Head of caudate nucleus (tissue), 42 donors: ENCODE measurements at regions not wholly inside any gene's neighbourhood (a gene's known extent, or its start where the extent isn't known, plus 50 kb on each side); places are given as distances from the start of the nearest gene placed in this dataset.
"Not testable (repeated sequence)": the region's sequence is repeated elsewhere in the genome, so short reads cannot be mapped to it uniquely, and the experiment has no call there.

Experiments
- DNase-seq, 42 donors: peaks; one replicate each; pipeline versions ENCODE4 v3.0.0 to v3.0.0-alpha.2; 2020 to 2021; ENCODE audit warnings: mixed read lengths in 7 of 42
- intact Hi-C: fragments of 100-400 bp; cut with DNase I; formaldehyde crosslinking; loops from one replicate; pipeline ENCODE4 v1.15.0; 2022

DNA sequence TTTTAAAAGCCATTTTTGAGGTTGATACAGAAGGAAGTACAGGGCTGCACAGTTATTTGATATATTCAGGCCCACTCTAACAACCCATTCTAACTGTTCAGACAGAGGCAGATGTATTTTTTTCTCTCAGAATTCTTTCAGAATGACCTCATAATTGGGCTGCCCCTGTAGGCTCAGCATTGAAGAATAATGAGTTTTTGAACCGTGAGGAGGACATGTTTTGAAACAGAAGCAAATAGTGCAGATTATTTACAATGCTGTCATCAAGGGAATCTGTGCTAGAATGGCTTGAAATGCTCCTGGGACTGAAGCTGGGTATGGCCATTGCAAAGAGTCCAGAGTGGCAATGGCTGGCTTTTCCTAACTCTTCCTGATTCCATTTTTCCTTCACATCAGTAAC is 158.1 kb downstream of the SOX3 start:
- DNase-seq: no peak
- intact Hi-C loops: no loop called here

DNA sequence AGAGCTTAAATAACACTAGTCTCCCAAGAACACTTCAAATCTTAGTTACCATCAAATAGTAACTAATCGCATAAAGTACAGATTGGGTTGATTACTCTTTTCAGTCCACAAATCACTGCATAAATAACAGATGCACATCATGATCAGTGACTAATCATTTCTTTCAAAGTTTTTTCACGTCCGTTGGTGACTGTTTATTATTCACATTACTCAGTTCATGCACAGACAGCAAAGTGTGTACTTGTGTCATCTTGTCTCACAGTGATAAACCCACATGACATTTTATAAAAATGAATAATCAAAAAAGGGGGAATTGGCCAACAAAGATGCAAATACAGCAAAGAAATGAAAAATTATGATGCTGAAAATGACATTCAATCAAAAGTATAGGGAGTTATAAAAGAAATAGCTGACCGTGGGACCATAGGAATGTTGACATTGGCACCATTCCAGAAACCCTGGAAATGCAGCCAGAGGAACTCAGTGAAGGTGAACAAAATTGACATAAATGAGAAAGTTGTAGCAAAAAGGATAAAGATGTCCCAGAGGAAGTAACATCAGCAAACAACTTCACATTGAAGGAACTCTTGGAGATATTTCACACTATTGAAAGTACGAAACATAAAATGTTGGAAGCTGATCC is 161.5 kb downstream of the SOX3 start:
- DNase-seq: no peak
- intact Hi-C loops: no loop called here

GRCh38 chrX:140342410-140342809 is 162.5 kb downstream of the SOX3 start:
- intact Hi-C loops: no loop called here

DNA sequence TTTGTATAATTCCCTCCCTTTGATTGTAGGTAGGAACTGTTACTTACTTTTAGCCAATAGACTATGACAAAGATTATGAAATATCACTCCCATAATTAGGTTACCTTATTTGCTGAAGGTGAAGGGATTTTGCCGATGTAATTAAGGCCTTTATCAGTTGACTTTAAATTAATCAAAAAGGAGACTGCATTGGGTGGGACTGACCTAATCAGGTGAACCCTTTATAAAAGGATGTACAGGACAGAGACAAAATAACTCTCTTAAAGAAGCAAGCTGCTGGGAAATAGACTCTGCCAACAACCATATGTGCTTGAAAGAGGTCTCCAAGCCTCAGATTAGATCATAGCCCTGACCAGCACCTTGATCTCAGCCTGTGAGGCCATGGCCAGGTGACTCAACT is 167.6 kb downstream of the SOX3 start:
- intact Hi-C loops: no loop called here
- DNase-seq: no peak

More at GRCh38 chrX:140342410-140342809, 162.5 kb downstream of the SOX3 start:
- no peak for DNase-seq

DNA sequence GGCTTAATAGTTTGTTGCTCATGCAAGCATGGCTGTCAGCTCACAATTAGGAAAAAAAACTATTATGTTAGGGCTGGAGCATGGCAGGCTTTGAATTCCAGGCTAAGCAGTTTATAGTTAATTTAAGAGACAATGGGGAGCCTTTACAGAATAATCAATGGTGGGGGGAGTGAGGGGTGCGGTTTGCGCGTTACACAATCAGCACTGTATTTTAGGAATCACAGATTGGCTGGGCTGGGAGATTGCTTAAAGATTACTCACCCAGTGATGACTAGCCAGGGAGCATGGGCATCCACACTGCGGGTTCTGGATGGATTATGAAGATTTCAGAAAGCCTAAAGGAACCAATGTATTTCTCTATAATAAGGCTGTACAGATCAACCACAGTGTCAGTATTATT is 186.6 kb downstream of the SOX3 start:
- DNase-seq: peak in 1 of 42 donors; percentile 3
- intact Hi-C loops: no loop called here

- DNase-seq: no peak
- intact Hi-C loops: no loop called here
Measured at GRCh38 chrX:140317462-140317861, 187.4 kb downstream of the SOX3 start.

DNA sequence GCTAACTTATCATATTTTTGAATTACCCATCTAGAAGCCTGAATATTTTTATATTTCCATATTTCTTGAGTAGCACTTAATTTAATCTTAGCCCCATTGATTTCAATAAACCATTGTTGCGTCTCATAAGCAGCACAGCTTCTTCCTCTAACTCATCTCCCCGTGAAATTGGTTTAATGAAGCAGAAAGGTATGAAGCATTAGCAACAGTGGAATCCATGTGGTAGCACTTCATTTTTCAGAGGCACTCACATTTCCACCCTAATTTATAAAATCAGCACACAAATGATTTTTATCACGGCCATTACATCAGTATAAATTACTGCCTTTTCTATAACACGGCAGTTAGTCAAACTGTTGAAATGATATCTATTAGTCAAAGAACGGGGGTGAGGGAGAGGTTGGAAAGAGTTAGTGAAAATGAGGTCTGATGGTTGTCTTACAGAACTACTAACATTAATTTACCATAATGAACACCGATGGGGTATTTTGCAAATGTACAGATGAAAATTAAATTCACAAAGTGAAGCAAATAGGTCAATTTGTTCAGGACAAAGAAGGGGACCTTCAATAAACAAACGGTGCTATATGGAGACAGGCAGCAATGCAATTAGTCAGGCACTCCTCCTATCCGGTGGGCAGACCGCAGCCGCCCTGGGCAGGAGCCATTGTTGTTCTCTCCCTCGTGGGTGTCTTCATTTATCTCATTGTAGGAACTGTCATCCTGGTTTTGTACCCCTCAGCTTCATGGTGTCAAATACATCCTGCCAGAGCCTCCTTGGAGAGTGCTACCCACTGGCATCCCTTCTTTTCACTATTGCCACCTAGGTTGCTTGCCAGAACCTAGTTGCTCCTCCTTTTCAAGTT is 205.7 kb downstream of the SOX3 start:
- intact Hi-C loops: no loop called here
- no peak for DNase-seq

DNA sequence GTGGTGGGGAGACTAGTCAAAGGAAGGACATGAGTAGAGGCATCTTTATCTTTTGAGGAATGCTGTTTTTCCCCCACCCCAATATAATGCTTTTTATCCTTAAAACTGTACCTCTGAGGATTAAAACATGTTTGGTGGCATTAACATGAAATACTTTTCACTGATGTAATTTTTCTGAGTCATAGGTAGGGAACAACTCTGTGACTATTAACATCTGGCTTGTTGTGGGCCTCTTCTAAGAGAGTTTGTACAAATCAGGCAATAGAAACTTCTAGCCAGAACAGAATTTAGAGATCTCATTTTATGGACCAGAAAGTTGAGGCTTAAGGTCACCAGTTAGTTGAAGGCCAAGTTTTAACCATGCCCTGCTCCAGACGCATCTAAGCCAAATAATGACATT is 207.6 kb downstream of the SOX3 start:
- intact Hi-C loops: no loop called here
- DNase-seq: no peak

DNA sequence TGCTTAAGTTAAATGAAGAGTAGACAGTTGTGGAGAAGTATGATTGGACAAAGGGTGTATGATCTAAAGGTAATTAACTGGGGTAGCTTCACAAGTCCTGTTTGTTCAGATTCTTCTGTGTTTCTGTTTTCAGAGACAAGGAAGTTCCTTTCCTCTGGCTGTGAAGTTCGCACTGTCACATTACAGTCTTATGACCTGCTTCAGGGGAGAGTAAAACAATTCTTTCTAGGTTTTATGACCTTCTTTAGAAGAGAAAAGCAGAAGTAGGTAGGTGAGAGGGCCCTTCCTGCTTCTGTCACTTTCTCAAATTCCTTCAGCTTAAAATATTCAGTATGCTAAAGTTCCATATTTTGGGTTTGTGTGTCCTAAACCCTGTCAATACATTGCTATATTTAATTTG is 211.9 kb downstream of the SOX3 start:
- intact Hi-C loops: no loop called here
- no peak for DNase-seq

DNA sequence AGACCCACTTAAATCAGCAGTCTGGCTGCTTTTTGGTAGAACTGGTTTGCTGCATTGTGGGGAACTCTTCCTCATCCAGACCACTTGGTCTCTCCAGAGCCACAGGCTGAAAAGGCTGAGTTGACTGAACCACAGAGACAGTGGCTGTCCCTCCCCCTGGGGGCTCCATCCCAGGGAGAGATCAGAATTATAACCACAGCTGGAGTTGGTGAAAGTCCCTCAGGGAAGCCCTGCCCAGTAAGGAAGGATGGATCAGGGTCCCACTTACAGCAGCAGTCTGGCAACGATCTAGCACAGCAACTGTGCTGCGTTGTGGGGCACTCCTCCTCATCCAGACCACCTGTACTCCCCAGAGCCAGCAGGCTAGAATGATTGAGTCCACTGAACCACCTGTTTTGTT is 212.7 kb downstream of the SOX3 start:
- DNase-seq: no peak
- intact Hi-C loops: no loop called here

DNA sequence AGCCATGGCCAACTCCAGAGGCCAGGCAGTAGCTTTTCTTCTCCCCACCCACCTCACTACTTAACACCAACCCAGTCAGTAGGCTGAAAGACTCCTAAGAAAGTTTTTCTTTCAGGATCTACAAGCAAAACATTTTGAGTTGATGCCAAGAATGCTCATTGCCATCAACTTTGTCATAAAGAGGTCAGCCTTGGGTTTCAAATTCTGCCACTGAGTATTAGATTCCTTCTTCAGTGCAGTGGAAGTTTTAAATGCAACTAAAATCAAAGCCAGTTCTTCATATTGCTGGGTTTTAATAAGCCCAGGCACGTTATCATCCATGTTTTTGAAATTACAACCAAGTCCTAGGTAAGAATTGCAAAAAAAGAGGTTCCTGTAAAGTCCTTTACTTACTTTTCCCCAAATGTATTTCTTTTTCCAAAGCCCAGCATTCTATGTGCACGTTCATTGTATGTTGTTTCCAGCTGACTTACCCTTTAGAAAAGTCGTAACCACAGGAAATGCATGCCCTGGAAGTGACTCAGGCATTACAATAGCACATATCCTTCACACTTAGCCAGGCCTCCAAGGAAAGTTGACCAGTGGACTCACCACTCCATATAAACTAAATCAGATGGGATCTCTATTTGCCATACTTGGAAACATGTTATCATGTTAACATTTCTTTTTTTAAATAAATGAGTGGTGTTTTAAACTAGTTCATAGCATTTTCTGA is 229.9 kb downstream of the SOX3 start:
- intact Hi-C loops: no loop called here
- no peak for DNase-seq

DNA sequence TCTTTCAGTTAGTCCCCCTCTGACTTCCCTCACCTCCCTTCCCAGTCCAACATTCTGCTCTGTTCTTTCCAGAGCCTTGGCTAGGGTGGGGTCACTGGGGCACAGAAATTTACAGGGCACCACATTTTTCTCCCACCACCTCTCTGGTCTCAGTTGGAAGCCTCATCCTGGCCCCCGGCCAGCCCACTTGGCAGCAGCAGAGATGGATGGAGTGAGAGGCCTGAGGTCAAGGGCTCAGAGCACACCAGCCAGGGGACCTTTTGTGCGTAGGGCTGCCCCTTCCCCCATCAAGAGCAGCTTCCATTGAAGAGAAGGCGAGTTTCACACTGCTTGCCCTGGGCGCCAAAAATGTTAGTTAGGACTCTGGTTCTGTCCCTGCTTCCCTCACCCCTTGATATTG is 230.9 kb downstream of the SOX3 start:
- intact Hi-C loops: no loop called here
- no peak for DNase-seq

GRCh38 chrX:140250391-140250790 is 254.5 kb downstream of the SOX3 start:
- intact Hi-C loops: no loop called here
- no peak for DNase-seq

GRCh38 chrX:140249088-140249487 is 255.8 kb downstream of the SOX3 start:
- DNase-seq: no peak
- intact Hi-C loops: no loop called here

DNA sequence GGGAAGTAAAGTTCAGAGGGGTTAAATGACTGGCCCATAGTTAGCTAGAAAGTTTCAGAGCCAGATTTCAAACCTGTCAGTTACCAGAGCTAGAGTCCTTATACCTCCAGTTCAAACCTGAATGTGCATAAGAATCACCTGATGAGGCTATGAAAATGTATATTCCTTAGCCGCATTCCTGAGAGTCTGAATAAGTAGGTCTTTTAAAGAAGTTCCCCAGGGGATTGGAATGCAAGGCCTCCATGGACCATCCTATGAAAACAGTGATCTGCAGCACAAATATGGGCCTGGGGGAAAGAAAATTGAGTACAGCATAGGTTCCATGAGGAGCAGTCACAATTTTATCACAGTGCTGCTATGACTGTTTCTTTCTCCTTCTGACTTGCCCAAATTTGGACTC is 263.9 kb upstream of the CXorf66 start:
- intact Hi-C loops: no loop called here
- no peak for DNase-seq

GRCh38 chrX:140226037-140226436 is 260.7 kb upstream of the CXorf66 start:
- intact Hi-C loops, DNase-seq: not testable (repeated sequence)

GRCh38 chrX:140215894-140216293 is 250.6 kb upstream of the CXorf66 start:
- intact Hi-C loops, DNase-seq: not testable (repeated sequence)

- DNase-seq, intact Hi-C loops: not testable (repeated sequence)
Measured at GRCh38 chrX:140214518-140214917, 249.2 kb upstream of the CXorf66 start.

DNA sequence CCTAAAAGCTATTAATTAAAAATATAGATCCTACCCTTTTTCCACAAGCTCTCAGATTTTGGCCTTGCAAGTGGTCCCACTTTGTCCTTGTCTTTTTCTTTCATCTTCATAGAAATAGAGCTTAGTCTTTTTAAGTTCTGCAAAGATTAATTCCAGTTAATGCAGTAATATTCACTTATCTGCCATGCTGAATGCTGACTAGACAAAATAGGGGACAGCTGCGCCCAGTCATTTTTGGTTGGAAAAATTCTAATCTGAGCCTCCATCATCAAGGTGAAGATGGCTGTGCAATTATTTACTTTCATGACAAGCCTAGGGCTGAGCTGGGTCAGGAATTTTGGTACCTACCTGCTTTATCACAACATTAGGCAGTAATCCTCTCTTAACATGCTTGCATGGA is 241.3 kb upstream of the CXorf66 start:
- no peak for DNase-seq
- intact Hi-C loops: no loop called here

- no peak for DNase-seq
- intact Hi-C loops: no loop called here
Measured at GRCh38 chrX:140190441-140191108, 225.3 kb upstream of the CXorf66 start.
